ENCODE measurements at regions not wholly inside any gene's neighbourhood (a gene's known extent, or its start where the extent isn't known, plus 50 kb on each side); places are given as distances from the start of the nearest gene placed in this dataset.

GRCh38 chr1:90475631-90476030 is 241.5 kb downstream of the BARHL2 start:
- Histone ChIP-seq H3K4me1 (ENCODE audit: control insufficient read depth, extremely low read depth, insufficient read depth, low read length) (no peaks in the 10 kb centered on the region), H3K9me1 (replicated peaks; ENCODE audit: control insufficient read depth, extremely low read depth, insufficient read depth, low read length) (no peaks in the 10 kb centered on the region), H3K27me3 (ENCODE audit: control insufficient read depth in 2 of 2, insufficient read depth in 2 of 2, low read length in 2 of 2) (no peaks in the 10 kb centered on the region), H3K4me3 (replicated peaks in 1 of 3; ENCODE audit: insufficient read depth in 1 of 3, low read depth in 1 of 3, low read length in 3 of 3) (no peak overlapping the region), H3K9ac (replicated peaks; ENCODE audit: extremely low read depth, insufficient read depth, low read length) (no peak overlapping the region), H3K79me2 (ENCODE audit: control insufficient read depth, insufficient read depth, low read length) (no peaks in the 10 kb centered on the region), H3K36me3 (ENCODE audit: control insufficient read depth in 2 of 2, extremely low read depth in 1 of 2, insufficient read depth in 2 of 2, low read length in 2 of 2) (no peaks in the 10 kb centered on the region), H4K20me1 (replicated peaks; ENCODE audit: control insufficient read depth, extremely low read depth, insufficient read depth, low read length) (no peaks in the 10 kb centered on the region), H3K9me3 (replicated peaks; ENCODE audit: control insufficient read depth, insufficient read depth, low read length) (no peaks in the 10 kb centered on the region), H3K4me2 (ENCODE audit: insufficient read depth, low read length) (no peak overlapping the region), H2AFZ (ENCODE audit: low read depth, low read length) (no peak overlapping the region), H3K27ac (ENCODE audit: insufficient read depth, low read depth, low read length) (no peak overlapping the region)
- DNase-seq (ENCODE audit: low read depth, low spot score) (no peak), FAIRE-seq (no peak)
- intact Hi-C loops (cut with micrococcal nuclease) (no loop called here), dilution Hi-C loops (cut with MboI; ENCODE audit: extremely low pct_ligation_motif_present, low sequenced_read_pairs) (no loop called here)
- BruUV-seq (replicated peaks), result no TSS peak
- TF ChIP-seq, protein P1, sequence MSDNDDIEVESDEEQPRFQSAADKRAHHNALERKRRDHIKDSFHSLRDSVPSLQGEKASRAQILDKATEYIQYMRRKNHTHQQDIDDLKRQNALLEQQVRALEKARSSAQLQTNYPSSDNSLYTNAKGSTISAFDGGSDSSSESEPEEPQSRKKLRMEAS (IDR thresholded peaks at IDR 0.05; ENCODE audit: insufficient read depth, insufficient read length), result no peak
- no peak for TF ChIP-seq JUN (IDR thresholded peaks at IDR 0.05; ENCODE audit: borderline replicate concordance, insufficient read depth, insufficient read length, low read depth)
- TF ChIP-seq MYC (IDR thresholded peaks at IDR 0.05; ENCODE audit: low read depth, low read length), result no peak
- no peak for TF ChIP-seq CTCF (IDR thresholded peaks at IDR 0.05; ENCODE audit: extremely low read depth in 1 of 2, insufficient read depth in 1 of 2, low read depth in 1 of 2, low read length in 2 of 2)
- no peak for TF ChIP-seq EZH2 (IDR thresholded peaks at IDR 0.05; ENCODE audit: borderline replicate concordance, low read depth, low read length, severe bottlenecking)
- TF ChIP-seq GATA2 (IDR thresholded peaks at IDR 0.05; ENCODE audit: insufficient read depth, insufficient read length, low read depth, low read length), result no peak
- TF ChIP-seq FOS (IDR thresholded peaks at IDR 0.05; ENCODE audit: borderline replicate concordance, insufficient read depth, low read length), result no peak
- no peak for TF ChIP-seq POLR2AphosphoS5 (IDR thresholded peaks at IDR 0.05; ENCODE audit: insufficient read depth, low read depth, low read length)
- TF ChIP-seq POLR2A (IDR thresholded peaks at IDR 0.05; ENCODE audit: low read depth, low read length), result no peak
- CTCF ChIA-PET, result interaction anchor here (1.1 to 1.4 kb wide), 3 partner anchors 17 to 41 kb away, joined by 3 to 4 read pairs (median 3); no protein-coding TSS in a partner anchor
- POLR2A ChIA-PET, result no interaction called here

Measured in endothelial cell of umbilical vein (primary cell).